Spleen (tissue), 11 donors: ENCODE measurements at regions not wholly inside any gene's neighbourhood (a gene's known extent, or its start where the extent isn't known, plus 50 kb on each side); places are given as distances from the start of the nearest gene placed in this dataset.
A peak's percentile ranks its signal among the peaks of the same experiment; 100 is the strongest.

Source experiments
- DNase-seq: peaks from one replicate; pipeline ENCODE4 v3.0.0-alpha.2; 2020
- H3K27ac ChIP-seq, 8 donors: fragments of 200-600 bp; sonication (generic) in 7 of 8; 1 replicate in 4 of 8; 2 replicates in 4 of 8; pipeline versions ENCODE4 v1.5.0 to v1.8.0; 2016 to 2021; ENCODE audit warnings: inconsistent platforms in 4 of 8, mild to moderate bottlenecking in 4 of 8, moderate library complexity in 1 of 8
- H3K27me3 ChIP-seq, 7 donors: fragments of 200-600 bp; sonication (generic) in 6 of 7; replicated peaks in 1 of 7; 1 replicate in 4 of 7; 2 replicates in 3 of 7; pipeline versions ENCODE4 v1.5.0 to v1.8.0; 2016 to 2021; ENCODE audit warnings: inconsistent platforms in 3 of 7, mild to moderate bottlenecking in 1 of 7
- H3K36me3 ChIP-seq, 6 donors: fragments of 200-600 bp; sonication (generic) in 5 of 6; 1 replicate in 4 of 6; 2 replicates in 2 of 6; pipeline versions ENCODE4 v1.5.0 to v1.8.0; 2016 to 2021; ENCODE audit warnings: inconsistent platforms in 2 of 6
- H3K4me1 ChIP-seq, 6 donors: fragments of 200-600 bp; sonication (generic) in 5 of 6; 1 replicate in 3 of 6; 2 replicates in 3 of 6; pipeline versions ENCODE4 v1.5.0 to v1.8.0; 2016 to 2021; ENCODE audit warnings: inconsistent platforms in 3 of 6
- H3K4me3 ChIP-seq, 8 donors: fragments of 200-600 bp; sonication (generic) in 7 of 8; 1 replicate in 4 of 8; 2 replicates in 4 of 8; pipeline versions ENCODE4 v1.5.0 to v1.8.0; 2016 to 2021; ENCODE audit warnings: inconsistent platforms in 4 of 8, mild to moderate bottlenecking in 4 of 8, moderate library complexity in 2 of 8
- H3K9me3 ChIP-seq, 8 donors: fragments of 200-600 bp; sonication (generic) in 7 of 8; 1 replicate in 4 of 8; 2 replicates in 4 of 8; pipeline versions ENCODE4 v1.5.0 to v1.8.0; 2016 to 2021; ENCODE audit warnings: inconsistent platforms in 4 of 8
- CTCF ChIP-seq, 11 experiments: fragments of 200-600 bp in 7 of 11; fragments of 450-650 bp in 4 of 11; sonication (generic) in 4 of 11; IDR thresholded peaks in 8 of 11; conservative IDR thresholded peaks in 3 of 11; 1 replicate in 7 of 11; 2 replicates in 4 of 11; pipeline versions ENCODE4 v1.4.0 to v1.8.0; 2016 to 2021; ENCODE audit warnings: antibody characterized with exemption in 11 of 11, inconsistent platforms in 4 of 11, mild to moderate bottlenecking in 1 of 11
- POLR2A ChIP-seq, 3 donors: fragments of 450-650 bp; IDR thresholded peaks; one replicate each; pipeline ENCODE4 v1.5.1; 2017; ENCODE audit warnings: antibody characterized with exemption in 3 of 3, mild to moderate bottlenecking in 1 of 3
- POLR2AphosphoS5 ChIP-seq, 3 donors: sonication (generic); formaldehyde crosslinking; IDR thresholded peaks; one replicate each; pipeline ENCODE4 v1.5.1; 2017; ENCODE audit warnings: antibody characterized with exemption in 3 of 3
- WGBS, 5 donors: extraction: QIAGEN DNeasy Blood & Tissue Kit in 3 of 5; methylation state at CpG; one replicate each; pipeline versions ENCODE4 v1.1.5 to v1.1.7; 2013 to 2018; 5-methylcytosine and 5-hydroxymethylcytosine counted together
- intact Hi-C: fragments of 100-400 bp; cut with DNase I; formaldehyde crosslinking; loops from one replicate; pipeline ENCODE4 v1.15.0; 2023; ENCODE audit warnings: low total_unique reads
- donor health status: healthy with polysubstance abuse.
- donor health status: DM: no; HTN: no; CAD: no; lungs with moderate emphysema.
- donor health status: DM: no; HTN: no; CAD: no.
- donor health status: Bipolar disorder and iron deficiency.
- donor health status: healthy.
- donor health status: DM: no; HTN: no; CAD: no.
- donor health status: DM: yes; HTN: yes; CAD: no.

- Histone ChIP-seq H3K9me3 (no peaks in the 10 kb centered on the region), H3K27ac (no peak overlapping the region), H3K4me3 (peak overlapping the region; percentile 16 to 64 (median 38)), H3K36me3 (no peaks in the 10 kb centered on the region), H3K4me1 (peaks cover 10 to 20% (median 15%) of the 10 kb centered on the region in 6 donors), H3K27me3 (peaks cover 0 to 59% (median 31%) of the 10 kb centered on the region in 7 donors)
- no peak for TF ChIP-seq POLR2A (IDR thresholded peaks at IDR 0.05)
- no peak for TF ChIP-seq POLR2AphosphoS5 (IDR thresholded peaks at IDR 0.05)
- TF ChIP-seq CTCF (IDR thresholded peaks at IDR 0.05 in 8 of 11, conservative IDR thresholded peaks at IDR 0.05 in 3 of 11) = no peak
- 1 to 8% (median 3%) methylated on average over 70 to 84 of the region's 84 CpGs for WGBS, 5 donors
- peak; percentile 63 for DNase-seq
- intact Hi-C loops = no loop called here
Observed at GRCh38 chr15:47184003-47184907, 533.0 kb upstream of the SEMA6D start.

GRCh38 chr15:47184908-47185801 lies 532.1 kb upstream of the SEMA6D start:
- no peak for DNase-seq
- Histone ChIP-seq H3K4me3 (peak overlapping the region; percentile 16 to 64 (median 38)), H3K27me3 (peaks cover 0 to 59% (median 31%) of the 10 kb centered on the region in 7 donors), H3K4me1 (peaks cover 10 to 20% (median 15%) of the 10 kb centered on the region in 6 donors), H3K9me3 (no peaks in the 10 kb centered on the region), H3K27ac (no peak overlapping the region), H3K36me3 (no peaks in the 10 kb centered on the region)
- 7 to 25% (median 10%) methylated on average over 31 to 36 of the region's 36 CpGs for WGBS, 5 donors
- intact Hi-C loops = no loop called here
- TF ChIP-seq POLR2A (IDR thresholded peaks at IDR 0.05) = no peak
- no peak for TF ChIP-seq POLR2AphosphoS5 (IDR thresholded peaks at IDR 0.05)
- TF ChIP-seq CTCF (IDR thresholded peaks at IDR 0.05 in 8 of 11, conservative IDR thresholded peaks at IDR 0.05 in 3 of 11) = no peak

- peaks cover 10 to 20% (median 15%) of the 10 kb centered on the region in 6 donors for H3K4me1 ChIP-seq
- H3K27me3 ChIP-seq = peaks cover 0 to 53% (median 31%) of the 10 kb centered on the region in 7 donors
- no peak overlapping the region for H3K4me3 ChIP-seq
- H3K36me3 ChIP-seq = no peaks in the 10 kb centered on the region
- no peaks in the 10 kb centered on the region for H3K9me3 ChIP-seq
- intact Hi-C loops = no loop called here
- H3K27ac ChIP-seq = no peak overlapping the region
- TF ChIP-seq POLR2AphosphoS5 (IDR thresholded peaks at IDR 0.05) (no peak), POLR2A (IDR thresholded peaks at IDR 0.05) (no peak), CTCF (IDR thresholded peaks at IDR 0.05 in 8 of 11, conservative IDR thresholded peaks at IDR 0.05 in 3 of 11) (no peak)
- no peak for DNase-seq
- WGBS, 5 donors = 70 to 94% (median 92%) methylated on average over 3 of the region's 3 CpGs
Observed at GRCh38 chr15:47186075-47186474, 531.2 kb upstream of the SEMA6D start.
